ENCODE measurements at regions not wholly inside any gene's neighbourhood (a gene's known extent, or its start where the extent isn't known, plus 50 kb on each side); places are given as distances from the start of the nearest gene placed in this dataset.

DNA sequence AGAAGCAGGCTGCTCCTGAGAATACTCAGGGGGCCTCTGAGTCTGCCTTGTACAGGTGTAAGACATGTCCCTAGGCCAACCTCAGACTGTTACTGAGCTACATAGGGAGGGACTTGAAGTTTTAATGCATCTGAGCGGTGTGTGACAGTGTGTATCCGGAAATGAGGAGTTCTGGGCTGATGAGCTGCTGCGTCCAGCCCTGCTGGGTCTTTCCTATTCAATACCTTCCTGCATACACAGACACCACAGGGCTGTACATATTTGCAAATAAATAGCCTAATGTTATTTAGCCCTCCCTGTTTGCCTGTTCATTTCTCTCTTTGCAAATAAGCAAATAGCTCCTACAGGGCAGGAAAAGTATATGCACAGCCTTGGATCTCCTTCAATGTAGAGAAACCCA, 134.7 kb upstream of the KIRREL3 start:
- TF ChIP-seq, protein P1, sequence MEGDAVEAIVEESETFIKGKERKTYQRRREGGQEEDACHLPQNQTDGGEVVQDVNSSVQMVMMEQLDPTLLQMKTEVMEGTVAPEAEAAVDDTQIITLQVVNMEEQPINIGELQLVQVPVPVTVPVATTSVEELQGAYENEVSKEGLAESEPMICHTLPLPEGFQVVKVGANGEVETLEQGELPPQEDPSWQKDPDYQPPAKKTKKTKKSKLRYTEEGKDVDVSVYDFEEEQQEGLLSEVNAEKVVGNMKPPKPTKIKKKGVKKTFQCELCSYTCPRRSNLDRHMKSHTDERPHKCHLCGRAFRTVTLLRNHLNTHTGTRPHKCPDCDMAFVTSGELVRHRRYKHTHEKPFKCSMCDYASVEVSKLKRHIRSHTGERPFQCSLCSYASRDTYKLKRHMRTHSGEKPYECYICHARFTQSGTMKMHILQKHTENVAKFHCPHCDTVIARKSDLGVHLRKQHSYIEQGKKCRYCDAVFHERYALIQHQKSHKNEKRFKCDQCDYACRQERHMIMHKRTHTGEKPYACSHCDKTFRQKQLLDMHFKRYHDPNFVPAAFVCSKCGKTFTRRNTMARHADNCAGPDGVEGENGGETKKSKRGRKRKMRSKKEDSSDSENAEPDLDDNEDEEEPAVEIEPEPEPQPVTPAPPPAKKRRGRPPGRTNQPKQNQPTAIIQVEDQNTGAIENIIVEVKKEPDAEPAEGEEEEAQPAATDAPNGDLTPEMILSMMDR (conservative IDR thresholded peaks at IDR 0.05 in 1 of 2, IDR thresholded peaks at IDR 0.05 in 1 of 2; ENCODE audit: extremely low read depth in 1 of 2, insufficient read depth in 1 of 2, low read depth in 1 of 2, low read length in 2 of 2), result no peak
- no peak for TF ChIP-seq EZH2 (IDR thresholded peaks at IDR 0.05; ENCODE audit: borderline replicate concordance, low read length)
